ENCODE measurements at regions not wholly inside any gene's neighbourhood (a gene's known extent, or its start where the extent isn't known, plus 50 kb on each side); places are given as distances from the start of the nearest gene placed in this dataset.
"Not testable (repeated sequence)": the region's sequence is repeated elsewhere in the genome, so short reads cannot be mapped to it uniquely, and the experiment has no call there.

DNA sequence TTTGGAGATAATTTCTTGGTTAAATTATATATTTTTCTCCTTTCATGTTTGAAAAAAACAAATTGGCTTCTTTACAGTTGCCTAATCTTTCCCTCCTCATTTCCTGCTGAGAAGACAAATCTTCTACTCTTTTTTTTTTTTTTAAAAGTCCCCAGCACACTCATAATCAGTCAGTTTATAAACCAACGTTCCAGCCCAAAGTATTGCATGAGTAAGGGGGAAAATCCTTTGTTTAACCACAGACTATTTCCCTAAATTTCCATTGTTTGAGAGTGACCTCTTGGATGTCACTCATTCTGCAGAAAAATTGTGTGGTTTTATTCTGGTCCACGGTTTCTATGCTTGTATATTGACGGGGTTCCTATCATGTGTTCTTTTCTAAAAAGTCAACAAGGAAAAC, 55.1 kb upstream of the TLR4 start:
- DNase-seq, result no peak

- no peak for DNase-seq
These were observed 59.1 kb upstream of the TLR4 start for GRCh38 chr9:117644932-117645636.

GRCh38 chr9:117644133-117644931, 59.9 kb upstream of the TLR4 start:
- peak; percentile 24 to 30 for DNase-seq

- no peak for DNase-seq
These were observed 60.9 kb upstream of the TLR4 start for GRCh38 chr9:117643288-117643654.

DNA sequence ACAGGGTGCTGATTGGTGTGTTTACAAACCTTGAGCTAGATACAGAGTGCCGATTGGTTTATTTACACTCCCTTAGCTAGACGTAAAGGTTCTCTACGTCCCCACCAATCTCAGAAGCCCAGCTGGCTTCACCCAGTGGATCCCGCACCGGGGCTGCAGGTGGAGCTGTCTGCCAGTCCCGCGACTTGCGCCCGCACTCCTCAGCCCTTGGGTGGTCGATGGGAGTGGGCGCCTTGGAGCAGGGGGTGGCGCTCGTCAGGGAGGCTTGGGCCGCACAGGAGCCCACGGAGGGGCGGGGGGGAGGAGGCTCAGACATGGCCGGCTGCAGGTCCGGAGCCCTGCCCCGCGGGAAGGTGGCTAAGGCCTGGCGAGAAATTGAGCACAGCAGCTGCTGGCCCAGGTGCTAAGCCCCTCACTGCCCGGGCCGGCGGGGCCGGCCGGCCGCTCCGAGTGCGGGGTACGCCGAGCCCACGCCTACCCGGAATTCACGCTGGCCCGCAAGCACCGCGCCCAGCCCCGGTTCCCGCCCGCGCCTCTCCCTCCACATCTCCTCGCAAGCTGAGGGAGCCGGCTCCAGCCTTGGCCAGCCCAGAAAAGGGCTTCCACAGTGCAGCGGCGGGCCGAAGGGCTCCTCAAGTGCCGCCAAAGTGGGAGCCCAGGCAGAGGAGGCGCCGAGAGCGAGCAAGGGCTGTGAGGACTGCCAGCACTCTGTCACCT, 61.5 kb upstream of the TLR4 start:
- DNase-seq, result not testable (repeated sequence)

DNA sequence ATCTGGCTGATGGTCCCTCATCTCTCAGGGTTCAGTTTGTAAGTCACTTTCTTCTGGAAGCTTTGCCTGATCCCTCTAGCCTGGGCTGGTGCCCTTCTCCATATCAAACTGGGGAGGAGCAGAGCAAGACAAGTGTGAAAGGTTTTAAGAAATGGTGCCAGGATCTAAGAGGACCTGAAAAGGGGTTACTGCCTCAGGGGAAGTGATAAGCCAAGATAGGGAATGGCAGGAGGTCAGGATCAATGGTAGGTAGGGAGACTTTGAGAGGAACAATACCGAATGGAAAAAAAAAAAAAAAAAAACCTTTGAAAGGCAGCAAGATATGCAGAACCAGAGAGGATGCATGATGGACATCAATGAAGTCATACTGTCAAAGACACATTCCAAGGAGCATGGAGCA, 67.5 kb upstream of the TLR4 start:
- DNase-seq, result no peak

DNA sequence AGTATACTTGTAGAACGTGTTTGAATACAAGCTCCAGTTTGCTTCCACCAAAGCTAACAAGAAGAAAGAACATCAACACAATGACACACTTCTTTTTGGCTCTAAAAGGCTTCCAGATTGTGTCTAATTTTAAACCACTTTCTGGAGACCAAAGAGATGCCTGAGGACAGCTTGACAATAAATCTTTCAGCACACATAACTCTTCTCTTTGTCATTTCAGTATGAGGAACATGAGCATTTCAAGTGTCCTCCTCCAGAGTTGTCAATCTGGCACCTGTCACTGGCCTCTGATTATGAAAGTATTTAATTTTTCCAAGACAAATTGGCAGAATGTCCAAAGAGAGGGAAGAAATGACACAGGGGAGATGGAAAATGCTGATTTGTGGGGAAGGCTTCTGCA, 79.0 kb upstream of the TLR4 start:
- no peak for DNase-seq

DNA sequence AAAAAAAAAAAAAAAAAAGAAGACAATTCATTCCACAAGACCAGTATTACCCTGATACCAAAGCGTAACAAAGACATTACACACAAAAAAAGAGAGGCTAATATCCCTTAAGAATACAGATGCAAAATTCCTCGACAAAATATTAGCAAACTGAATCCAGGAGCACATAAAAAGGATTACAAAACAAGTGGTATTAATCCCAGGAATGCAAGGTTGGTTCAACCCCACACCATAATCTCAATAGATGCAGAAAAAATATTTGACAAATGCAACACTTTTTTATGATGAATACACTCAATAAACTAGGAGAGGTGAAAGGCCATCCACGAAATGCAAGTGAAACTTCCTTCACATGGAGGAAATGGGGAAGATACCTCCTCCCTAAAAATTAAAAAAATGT, 80.1 kb upstream of the TLR4 start:
- no peak for DNase-seq

- DNase-seq, result no peak
These were observed 81.9 kb upstream of the TLR4 start for GRCh38 chr9:117622347-117622746.

DNA sequence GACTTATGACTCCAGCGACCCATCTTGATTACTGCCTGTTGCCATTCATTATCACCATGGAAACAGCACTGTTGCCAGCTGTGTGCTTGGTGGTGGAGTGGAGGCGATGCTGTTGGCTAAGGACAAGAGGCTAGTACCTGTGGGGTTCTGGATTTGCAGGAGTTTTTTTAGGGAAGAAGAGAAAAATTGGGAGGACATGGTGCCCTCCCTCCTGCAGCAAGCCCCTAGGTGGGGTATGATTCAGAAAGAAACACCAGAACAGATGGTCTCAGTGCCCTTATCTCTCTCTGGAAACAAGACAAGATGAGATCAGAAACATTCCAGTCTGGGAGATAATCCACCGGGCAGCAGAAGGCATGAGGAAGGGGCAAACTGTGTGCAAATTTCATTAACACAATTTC, 87.8 kb upstream of the TLR4 start:
- DNase-seq, result no peak

DNA sequence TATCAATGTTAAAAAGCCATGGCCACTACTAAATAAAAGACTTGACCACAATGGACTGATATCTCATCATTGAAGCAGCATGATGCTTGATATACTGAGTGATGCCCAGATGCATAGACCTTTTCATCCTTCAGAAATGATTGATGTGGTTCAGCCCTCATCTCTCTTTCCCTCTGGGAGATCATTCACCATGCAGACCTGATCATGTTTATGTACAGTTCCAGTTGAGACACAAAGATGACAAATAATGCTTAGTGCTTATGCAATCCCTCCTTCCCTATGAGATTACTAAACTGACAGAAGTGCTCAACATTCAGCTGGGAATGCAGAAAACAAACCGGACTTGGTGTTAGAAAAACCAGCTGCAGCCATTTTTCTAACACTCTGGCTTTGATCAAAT, 91.9 kb upstream of the TLR4 start:
- DNase-seq, result no peak

DNA sequence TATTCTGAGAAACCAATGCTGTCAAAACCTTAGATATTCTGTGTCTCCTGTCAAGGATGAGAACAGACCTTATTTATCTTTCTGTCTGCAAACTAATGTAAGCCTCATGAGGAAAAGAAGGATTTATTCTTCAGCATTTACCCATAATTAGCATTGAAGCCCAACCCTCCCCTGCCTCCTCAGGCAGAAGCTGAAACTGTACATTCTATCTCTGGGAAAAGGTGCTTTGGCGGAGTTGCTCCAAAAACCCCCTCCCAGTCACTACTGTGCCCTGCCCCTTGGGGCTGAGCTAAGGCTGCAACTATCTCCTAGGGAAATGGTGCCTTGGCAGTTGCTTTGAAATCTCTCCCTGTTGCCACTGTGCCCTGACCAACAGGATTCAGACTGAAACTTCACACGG, 106.2 kb upstream of the TLR4 start:
- DNase-seq, result no peak

GRCh38 chr9:117596678-117597077, 107.5 kb upstream of the TLR4 start:
- DNase-seq, result no peak

DNA sequence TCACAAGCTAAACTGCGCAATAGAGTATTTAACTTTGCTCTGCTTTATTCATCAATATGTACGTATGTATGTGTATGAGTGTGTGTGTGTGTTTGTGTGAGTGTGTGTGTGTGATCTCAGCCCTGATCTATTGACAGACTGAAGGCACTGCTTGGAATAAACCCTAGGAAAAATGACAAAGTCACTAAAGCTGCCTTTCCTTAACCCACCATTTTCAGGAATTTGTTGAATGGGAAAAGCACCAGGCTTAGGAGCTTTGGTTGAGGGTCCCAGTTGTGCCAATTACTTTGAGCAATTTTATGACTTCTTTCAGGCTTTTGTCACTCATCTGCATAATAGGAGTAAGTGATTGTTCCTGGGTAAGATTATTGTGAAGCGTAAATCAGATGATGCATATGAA, 108.6 kb upstream of the TLR4 start:
- DNase-seq, result no peak

GRCh38 chr9:117587263-117587662, 116.9 kb upstream of the TLR4 start:
- no peak for DNase-seq

DNA sequence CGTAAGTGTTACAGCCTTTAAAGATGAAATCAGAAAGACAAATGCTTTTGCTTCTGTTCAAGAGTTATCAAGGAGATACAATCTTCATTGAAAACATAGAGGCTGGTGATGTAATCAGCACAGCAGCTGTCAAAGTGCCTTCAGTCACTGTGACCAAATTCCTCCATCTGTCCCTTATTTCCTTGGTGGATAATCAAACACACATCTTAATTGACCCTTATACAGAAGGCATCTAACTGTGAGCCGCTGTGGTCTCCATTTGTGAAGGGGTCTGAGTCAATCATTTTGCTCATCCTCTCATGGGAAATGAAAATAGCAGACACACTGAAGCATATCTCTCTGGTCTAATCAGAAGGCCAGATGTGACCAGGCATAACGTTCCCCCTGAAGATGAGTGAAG, 130.1 kb upstream of the TLR4 start:
- no peak for DNase-seq

DNA sequence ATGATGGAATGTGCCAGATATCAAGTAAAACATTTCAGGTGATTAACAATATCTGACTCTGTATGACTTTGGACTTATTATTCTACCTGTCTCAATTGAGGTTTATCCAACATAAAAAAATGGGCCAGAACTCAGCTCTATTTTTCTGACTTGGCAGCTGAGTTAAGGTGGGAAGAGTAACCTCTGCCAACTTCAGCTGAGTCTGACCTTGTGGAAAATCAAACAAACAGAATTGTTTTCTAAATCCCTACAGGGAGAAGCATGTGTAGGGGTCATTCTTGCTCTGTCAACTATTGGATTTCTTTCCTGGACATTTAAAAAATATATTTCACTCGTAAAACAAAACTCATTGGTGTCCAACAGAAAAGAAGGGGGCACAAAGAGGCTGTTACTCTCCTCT, 139.4 kb upstream of the TLR4 start:
- DNase-seq, result no peak

GRCh38 chr9:117561761-117562160, 142.4 kb upstream of the TLR4 start:
- no peak for DNase-seq

DNA sequence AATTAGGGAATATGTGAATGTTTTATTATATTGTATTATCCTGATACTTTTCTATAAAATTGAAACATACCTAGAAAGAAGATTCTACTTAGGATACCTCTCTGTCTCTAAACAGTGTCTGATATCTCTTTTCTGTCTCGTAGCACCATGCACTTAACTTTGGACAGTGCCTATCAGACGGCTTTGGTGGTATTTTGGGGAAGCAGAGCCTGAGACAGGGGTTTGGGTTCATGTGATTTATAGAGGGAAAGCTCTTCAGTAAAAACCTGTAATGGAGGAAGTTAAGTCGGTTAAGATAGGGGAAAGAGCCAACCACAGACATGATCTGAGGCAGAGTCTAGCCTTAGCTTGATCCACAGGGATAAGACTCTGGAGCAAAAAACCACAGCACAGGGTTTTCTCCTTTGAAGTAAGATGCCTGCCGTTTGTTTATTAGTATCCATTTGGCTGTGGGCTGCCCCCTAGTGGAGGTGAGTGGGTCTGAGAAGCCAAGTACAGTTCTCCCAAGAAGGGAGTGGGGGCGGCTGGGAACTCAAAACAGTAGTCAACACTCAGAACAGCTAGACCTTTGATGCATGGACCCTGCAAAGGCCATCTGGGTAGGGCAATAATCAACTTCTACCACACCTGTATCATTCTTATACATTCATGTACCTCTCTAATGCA, 141.2 kb upstream of the ASTN2 start:
- DNase-seq, result peak in 1 of 2 experiments; percentile 2

DNA sequence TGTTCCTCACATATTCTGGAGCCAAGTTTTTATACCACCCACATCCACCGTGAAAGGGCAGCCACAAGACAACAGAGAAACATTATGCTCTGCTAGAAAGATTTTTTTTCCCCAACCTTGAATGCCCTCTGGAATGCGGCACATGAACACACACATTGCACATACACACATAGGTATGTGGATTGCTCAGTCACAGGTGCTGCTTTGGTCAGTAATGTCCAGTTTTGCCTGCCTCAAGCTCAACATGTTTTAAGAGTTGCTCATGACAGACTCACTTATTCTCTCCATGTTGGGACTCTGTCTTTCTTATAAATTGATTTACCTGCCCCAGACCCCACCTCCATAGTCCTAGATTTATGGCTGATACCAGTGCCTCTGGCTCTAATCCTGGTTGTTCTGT, 138.0 kb upstream of the ASTN2 start:
- no peak for DNase-seq

GRCh38 chr9:117551171-117551570, 136.3 kb upstream of the ASTN2 start:
- no peak for DNase-seq

DNA sequence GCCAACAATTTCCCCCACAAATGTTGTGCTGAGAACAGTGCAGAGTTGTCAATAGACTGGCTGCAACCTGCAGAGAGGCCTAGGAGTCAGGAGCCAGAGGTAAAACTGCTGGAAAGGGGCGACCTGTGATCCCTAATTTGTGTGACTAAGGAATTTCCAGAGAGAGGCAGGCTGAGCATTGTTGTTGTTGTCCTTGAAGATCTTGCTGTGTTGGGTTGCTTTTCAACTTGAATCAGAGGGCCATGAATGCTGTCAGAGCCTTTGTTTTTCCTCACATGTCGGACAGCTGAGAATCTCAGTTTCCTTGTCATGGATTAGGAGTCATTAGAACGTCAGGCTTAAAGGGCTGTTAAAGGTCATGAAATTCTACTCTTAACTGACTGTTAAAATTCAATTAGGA, 134.6 kb upstream of the ASTN2 start:
- DNase-seq, result no peak

DNA sequence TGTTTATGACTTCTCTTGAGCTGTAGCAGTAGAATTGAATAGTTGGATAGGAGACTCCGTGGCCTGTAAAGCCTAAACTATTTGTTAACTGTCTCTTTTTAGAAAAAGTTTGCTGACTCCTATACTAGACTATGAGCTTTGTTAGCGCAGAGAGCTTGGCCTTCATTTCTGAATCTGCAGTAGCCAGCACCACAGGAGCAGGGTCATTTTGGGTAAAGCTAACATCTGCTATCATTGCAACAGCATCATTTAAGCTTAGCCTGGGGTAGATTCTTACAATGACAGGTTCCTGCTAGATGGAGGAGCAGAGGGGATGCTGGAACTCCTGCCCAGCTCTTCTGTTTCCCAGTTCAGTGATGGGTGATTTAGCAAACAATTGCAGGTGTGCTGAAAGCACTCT, 133.7 kb upstream of the ASTN2 start:
- no peak for DNase-seq

DNA sequence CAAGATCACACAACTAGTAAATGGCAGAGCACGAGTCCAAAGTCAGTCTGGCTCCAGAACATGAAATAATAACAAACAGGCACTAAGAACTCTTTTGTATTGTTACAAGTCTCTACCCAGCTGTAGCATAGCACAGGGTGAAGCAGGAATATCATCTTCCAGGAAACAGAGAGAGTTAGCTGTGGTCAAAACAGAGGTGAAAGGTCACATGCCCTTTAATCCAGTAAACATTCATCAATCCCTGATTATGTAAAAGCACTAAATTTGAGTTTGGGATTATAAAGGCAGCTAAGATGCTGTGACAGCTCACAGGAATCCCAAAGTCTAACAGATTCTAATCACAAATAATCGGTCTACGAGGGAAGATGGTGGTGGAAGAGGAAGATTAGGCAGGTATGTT, 133.0 kb upstream of the ASTN2 start:
- DNase-seq, result no peak
